Fibroblast of pulmonary artery (primary cell): ENCODE measurements at regions not wholly inside any gene's neighbourhood (a gene's known extent, or its start where the extent isn't known, plus 50 kb on each side); places are given as distances from the start of the nearest gene placed in this dataset.

ENCODE experiments used
- DNase-seq: peaks from one replicate; pipeline ENCODE4 v3.0.0-alpha.2; 2010; ENCODE audit warnings: low read depth
- H3K4me3 ChIP-seq: replicated peaks from 2 replicates; pipeline ENCODE4 v1.5.1; 2011; ENCODE audit warnings: low read depth, mild to moderate bottlenecking, control low read depth, low read length, moderate library complexity
- TF ChIP-seq, protein P1 (sequence below): IDR thresholded peaks from 2 replicates; pipeline ENCODE4 v1.5.1; 2011; ENCODE audit warnings: mild to moderate bottlenecking, control low read depth, low read length, inconsistent platforms; ENCODE audit errors: missing control alignments

- no peak for DNase-seq
- TF ChIP-seq, protein P1, sequence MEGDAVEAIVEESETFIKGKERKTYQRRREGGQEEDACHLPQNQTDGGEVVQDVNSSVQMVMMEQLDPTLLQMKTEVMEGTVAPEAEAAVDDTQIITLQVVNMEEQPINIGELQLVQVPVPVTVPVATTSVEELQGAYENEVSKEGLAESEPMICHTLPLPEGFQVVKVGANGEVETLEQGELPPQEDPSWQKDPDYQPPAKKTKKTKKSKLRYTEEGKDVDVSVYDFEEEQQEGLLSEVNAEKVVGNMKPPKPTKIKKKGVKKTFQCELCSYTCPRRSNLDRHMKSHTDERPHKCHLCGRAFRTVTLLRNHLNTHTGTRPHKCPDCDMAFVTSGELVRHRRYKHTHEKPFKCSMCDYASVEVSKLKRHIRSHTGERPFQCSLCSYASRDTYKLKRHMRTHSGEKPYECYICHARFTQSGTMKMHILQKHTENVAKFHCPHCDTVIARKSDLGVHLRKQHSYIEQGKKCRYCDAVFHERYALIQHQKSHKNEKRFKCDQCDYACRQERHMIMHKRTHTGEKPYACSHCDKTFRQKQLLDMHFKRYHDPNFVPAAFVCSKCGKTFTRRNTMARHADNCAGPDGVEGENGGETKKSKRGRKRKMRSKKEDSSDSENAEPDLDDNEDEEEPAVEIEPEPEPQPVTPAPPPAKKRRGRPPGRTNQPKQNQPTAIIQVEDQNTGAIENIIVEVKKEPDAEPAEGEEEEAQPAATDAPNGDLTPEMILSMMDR, result no peak
- H3K4me3 ChIP-seq, result no peak overlapping the region
Observed at GRCh38 chr1:170250531-170251276, 104.9 kb downstream of the NTMT2 start.

GRCh38 chr1:170252851-170253579, 107.3 kb downstream of the NTMT2 start:
- H3K4me3 ChIP-seq, result no peak overlapping the region
- TF ChIP-seq, protein P1, result no peak
- DNase-seq, result no peak

- no peak overlapping the region for H3K4me3 ChIP-seq
- TF ChIP-seq, protein P1, result no peak
- no peak for DNase-seq
Observed at GRCh38 chr1:170254371-170254770, 108.6 kb downstream of the NTMT2 start.

GRCh38 chr1:170261669-170262068, 115.9 kb downstream of the NTMT2 start:
- H3K4me3 ChIP-seq, result no peak overlapping the region
- TF ChIP-seq, protein P1, result no peak
- DNase-seq, result no peak

- TF ChIP-seq, protein P1, result no peak
- H3K4me3 ChIP-seq, result no peak overlapping the region
- DNase-seq, result no peak
Observed at GRCh38 chr1:170262276-170262939, 116.6 kb downstream of the NTMT2 start.

GRCh38 chr1:170265234-170265633, 119.5 kb downstream of the NTMT2 start:
- TF ChIP-seq, protein P1, result no peak
- H3K4me3 ChIP-seq, result no peak overlapping the region
- DNase-seq, result no peak
